GM21576 (cell line): ENCODE measurements at regions not wholly inside any gene's neighbourhood (a gene's known extent, or its start where the extent isn't known, plus 50 kb on each side); places are given as distances from the start of the nearest gene placed in this dataset.
"Not testable (repeated sequence)": the region's sequence is repeated elsewhere in the genome, so short reads cannot be mapped to it uniquely, and the experiment has no call there.

Experiments used
- ATAC-seq: cut with Tn5 transposase; IDR thresholded peaks from one replicate; pipeline ENCODE4 v1.9.1; 2021; ENCODE audit warnings: mild to moderate bottlenecking, moderate library complexity; ENCODE audit not compliant: unreplicated experiment

DNA sequence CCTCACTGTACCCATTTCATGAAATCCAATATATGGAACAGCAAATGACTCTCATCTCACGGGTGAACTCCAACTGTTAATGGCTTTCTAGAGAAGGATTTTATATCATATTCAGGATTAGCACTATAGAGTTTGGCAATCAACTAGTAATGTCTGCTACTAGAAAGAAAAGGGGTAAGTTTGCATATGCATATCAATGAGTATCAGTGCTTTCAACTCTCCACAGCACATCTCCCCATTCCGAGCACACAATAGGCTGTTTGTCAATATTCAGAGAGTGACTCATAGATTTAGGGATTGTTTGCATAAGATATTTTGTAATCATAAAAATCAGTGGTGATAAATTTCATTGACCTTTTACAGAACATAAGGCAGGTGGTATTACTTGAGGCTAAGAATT lies 163.2 kb upstream of the LMCD1 start:
- no peak for ATAC-seq

DNA sequence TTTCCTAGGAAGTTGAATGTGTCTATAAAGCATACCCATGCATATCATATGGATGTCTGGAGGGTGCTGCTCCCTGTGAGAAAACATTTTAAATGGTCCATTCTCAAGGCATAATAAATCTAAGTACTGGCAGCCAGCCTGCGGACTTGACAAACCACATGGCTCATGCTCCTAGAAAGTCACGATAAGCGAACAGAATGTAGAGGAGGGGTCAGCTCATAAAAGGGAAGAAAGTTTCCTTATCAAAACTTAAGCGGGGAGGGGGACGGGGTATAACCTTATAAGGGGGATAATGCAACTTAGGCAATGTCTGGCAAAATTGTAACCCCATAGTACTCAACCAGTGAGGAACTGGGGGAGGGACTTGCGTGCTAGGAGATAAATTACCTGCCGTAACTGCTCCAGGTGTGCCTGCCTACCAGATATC lies 159.8 kb upstream of the LMCD1 start:
- no peak for ATAC-seq

DNA sequence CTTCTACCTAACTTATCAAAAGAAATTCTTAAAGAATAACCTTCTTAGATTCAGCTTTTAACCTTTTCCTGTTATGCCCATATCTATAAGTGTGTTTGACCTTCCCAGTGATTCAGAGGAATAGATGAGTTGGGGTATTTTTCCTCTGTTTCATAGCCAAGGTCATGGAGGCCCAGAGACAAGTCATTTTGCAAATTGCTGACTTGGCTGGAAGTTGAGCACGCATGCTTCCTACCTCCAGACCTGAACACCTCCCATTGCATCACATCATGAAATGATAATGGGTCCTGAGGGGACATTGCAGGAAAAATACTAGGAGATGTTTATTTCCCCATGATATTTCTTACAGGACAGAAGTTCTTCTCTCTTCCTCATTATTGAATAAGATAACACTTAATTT lies 158.6 kb upstream of the LMCD1 start:
- no peak for ATAC-seq

DNA sequence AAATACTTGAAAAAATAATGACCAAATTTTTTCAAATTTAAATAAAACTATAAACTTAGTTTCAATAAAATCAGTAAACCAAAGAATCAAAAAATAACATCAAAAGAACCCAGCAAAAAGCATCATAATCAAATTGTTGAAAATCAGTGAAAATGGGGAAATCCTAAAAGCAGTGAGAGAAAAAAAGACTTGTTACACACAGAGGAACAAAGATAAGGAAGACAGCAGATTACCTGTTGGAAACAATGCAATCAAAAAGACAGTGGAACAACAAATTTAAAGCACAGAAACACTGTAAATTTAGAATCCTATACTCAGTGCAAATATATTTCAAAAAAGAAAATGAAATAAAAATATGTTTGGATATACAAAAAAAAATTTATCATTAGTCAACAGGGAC lies 156.2 kb upstream of the LMCD1 start:
- ATAC-seq: no peak

DNA sequence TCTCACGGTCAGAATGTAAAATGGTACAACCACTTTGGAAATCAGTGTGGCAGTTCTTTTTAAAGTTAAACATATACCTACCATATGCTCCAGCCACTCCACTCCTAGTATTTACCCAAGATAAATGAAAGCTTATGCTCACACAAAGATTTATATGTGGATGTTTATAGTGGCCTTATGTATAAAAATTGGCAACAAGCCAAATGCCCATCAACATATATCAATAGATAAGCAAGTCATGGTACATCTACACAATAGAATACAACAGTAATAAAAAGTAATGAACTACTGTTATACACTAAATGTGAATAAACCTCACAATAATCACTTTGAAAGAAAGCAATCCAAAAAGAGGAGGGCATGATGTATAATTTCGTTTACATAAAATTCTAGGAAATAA lies 153.5 kb upstream of the LMCD1 start:
- no peak for ATAC-seq

DNA sequence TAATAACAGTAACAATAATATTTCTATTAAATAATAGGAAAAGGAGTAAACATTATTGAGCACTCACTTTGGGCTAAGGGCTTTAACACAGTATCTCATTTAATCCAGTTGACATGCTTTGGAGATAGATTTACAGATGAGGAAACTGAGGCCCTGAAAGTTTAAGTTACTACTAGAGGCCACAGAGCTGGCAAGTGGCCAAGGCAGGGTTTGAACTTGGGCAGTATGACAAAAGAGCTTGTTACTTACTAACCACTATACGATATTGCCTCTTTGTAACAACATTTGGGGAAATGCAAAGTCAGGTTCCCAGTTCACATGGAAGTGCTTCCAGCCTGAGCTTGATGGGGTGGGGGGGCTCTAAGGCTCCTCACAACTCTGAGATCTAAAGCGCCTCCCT lies 149.1 kb upstream of the LMCD1 start:
- no peak for ATAC-seq

DNA sequence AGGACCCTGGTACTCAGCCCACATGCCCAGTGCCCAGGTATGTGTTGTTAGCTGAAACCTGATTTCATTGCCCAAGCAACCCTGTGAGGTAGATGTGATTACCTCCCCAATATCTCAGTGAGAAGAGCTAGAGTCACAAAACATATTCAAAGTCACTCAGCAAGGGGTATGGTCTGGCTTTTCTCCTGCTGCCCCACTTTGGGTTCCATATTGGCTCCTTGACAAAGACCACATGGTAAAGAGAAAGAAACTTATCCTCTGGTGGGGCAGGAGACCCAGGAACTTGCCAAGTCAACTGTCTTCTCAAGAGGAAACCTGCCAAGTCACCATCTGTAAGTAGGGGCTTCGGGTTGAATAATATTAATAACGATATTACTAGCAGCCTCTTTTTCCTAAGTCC lies 148.3 kb upstream of the LMCD1 start:
- no peak for ATAC-seq

DNA sequence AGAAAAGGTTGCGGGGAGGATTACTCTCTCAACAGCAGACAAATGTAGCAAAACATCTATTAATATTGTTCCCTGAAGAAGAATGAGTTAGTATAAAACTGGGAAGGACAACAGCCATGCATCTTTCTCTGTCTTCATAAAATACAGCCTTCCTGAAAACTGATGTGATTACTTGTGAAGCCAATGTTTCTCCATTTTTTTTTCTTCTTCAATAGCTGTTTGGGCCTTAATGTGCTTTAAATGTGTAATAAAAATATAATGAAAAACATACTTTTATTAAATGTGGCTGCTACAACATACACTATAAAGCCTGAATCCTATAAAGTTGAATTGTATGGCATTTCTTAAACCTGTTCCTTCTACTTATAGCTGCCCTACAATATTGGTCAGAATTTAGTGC lies 146.3 kb upstream of the LMCD1 start:
- no peak for ATAC-seq

DNA sequence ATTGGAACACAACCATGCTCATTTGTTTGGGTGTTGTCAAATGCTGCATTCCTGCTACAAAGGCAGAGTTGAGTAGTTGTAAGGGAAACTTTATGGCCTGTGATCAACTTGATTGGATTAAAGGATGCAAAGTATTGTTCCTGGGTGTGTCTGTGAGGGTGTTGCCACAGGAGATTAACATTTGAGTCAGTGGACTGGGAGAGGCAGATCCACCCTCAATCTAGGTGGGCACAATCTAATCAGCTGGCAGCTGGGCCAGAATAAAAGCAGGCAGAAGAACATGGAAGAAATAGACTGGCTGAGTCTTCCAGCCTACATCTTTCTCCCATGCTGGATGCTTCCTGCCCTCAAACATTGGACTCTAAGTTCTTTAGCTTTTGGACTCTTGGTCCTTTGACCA lies 145.6 kb upstream of the LMCD1 start:
- not testable (repeated sequence) for ATAC-seq

DNA sequence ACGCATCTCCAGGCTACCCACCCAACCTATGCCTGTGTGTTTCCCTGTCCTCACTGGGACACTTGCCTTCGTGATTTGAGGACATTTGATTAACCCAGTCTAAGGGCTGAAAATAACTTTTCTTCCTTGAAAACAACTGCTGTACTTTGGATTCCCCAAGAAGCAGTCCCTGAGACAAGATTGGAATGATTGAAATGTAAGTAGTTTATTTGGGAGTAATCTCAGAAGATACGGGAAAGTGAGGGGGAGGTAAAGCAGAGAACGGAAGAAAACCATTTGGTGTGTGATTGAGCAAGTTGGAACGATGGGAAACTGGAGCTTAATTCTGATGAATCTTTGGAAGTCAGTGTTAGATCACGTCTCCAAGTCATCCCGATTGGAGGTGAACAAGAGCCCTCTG lies 143.8 kb upstream of the LMCD1 start:
- no peak for ATAC-seq

DNA sequence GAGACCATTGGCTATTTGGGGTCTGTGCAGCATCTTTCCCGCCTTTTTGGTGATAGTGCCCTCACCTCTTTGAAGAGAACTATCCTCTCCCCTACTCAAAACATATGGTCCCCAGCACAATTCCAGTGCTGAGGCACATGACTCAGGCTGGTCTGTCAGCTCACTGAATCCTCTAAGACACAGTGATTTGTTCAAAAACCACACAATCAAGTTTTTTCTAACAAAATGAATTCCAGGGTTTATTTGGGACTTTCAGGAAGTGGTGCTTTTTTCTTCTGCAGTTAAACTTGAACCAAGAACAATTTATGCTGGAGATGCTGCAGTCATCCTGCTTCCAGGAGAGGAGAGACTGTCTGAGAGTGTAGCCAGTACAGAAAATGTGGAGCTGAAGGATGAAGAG lies 142.5 kb upstream of the LMCD1 start:
- ATAC-seq: no peak

DNA sequence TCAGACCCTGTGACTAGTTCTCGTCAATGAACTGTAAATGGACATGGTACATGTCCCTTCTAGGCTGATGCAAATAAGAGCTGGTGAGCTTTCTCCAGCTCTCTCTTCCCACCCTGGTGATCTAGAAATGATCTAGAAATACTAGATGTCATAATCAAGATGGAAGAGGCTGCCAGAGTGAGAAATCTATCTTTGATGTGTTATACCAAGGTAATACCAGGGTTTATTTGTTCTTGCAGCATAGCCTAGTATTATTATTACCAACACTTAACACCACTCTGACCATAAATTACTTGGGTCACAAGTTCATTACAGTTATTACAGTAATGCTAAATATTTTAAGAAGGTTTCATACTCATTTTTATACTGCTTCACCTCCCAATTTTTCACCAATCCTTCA lies 138.4 kb upstream of the LMCD1 start:
- ATAC-seq: no peak

DNA sequence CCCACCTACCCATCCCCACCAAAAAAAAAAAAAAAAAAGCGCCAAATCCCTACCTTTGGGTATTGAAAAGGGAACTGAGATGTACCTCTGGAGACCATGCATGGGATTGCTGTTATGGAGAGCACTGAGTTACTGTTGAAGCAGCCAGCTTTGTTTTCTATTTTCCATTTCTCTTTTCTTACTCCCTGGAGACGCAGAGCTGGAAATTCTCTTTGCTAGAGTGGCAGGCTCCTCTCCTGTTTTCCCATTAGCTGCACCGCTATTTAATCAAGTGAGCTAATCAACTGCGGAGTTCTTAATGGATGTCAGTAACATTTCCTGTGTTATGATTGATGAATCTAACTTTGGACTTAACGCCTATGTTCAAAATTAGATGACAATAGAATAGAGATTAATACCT lies 136.1 kb upstream of the LMCD1 start:
- ATAC-seq: no peak

DNA sequence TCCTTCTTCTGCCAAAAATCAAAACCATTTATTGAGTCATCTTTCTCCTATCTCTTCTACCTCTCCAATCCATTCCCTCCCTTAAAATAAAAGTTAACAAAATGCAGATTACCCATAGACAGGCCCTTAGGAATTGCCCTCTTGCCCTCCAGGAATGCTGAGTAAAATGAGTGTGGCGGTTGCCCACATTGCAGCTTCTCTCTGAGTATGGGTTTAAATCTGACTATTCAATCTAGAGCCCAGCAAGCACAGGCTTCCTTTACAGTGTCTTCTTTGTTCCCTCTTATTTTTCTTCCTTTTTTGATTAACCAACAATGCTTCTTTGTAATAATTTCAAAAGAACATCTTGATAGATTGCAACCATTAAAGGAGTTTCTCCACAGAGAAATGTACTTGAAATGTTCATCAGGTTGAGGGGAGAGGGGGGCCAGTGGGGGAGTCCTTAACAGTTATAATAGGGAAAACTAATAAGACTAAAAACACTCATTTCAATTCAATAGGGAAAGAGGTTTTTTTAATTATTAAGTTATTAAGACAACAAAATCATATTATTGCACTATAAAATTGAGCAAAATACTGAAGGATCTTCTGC lies 135.3 kb upstream of the LMCD1 start:
- no peak for ATAC-seq

DNA sequence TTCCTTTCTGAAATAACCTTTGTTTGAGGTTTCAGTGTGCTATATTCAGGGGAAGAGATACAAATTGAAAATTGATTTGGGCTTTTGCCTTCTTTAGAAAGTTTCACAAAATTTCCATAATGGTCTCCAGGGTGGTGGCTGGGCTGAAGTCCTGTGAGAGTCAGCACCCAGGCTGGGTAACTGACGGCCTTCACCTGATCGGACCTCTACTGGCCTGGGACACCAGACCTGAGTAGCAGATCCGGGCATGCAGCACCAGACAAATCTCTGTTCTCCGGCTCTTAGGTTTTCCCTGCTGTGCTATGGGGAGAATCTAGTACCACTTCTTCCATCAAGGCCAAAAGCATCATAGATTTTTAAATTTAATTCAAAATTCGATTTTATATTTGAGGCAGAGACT lies 133.0 kb upstream of the LMCD1 start:
- ATAC-seq: no peak

DNA sequence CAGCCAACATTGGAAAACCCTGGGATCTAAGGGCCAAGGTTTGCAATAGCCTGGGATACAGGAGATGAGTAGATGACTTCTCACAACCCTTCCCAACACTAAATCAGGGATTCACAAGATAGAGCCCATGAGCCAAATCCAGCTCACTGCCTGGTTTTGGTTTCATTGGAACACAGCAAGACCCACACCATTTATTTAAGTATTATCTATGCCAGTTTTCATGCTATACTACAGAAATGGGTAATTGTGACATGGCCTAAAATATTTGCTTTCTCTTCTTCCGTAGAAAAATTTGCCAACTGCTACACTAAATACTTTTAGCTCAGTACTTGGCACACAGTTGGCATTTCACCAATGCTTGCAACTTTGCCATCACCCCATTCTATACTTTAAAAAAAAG lies 132.0 kb upstream of the LMCD1 start:
- no peak for ATAC-seq

DNA sequence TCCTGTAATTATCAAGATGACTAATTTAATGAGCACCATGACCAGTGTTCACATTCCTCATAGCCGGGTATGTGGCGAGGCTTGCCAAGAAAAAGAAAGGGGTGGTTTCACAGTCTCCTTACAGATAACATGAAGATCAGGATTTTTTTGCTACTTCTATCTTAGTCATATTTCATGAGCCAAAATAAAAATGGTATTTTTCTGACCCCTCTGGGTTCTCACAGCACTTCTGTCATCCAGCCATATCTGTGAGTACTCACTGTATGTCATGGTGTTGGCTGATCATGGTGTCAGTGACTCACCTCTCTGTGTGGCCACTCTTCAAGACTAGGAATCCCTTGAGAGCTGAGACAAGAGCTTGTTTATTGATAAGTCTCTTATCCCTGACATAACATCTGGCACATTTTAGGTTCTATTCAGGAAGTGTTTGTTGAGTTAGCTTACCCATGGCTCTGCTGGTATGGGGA lies 130.5 kb upstream of the LMCD1 start:
- no peak for ATAC-seq

DNA sequence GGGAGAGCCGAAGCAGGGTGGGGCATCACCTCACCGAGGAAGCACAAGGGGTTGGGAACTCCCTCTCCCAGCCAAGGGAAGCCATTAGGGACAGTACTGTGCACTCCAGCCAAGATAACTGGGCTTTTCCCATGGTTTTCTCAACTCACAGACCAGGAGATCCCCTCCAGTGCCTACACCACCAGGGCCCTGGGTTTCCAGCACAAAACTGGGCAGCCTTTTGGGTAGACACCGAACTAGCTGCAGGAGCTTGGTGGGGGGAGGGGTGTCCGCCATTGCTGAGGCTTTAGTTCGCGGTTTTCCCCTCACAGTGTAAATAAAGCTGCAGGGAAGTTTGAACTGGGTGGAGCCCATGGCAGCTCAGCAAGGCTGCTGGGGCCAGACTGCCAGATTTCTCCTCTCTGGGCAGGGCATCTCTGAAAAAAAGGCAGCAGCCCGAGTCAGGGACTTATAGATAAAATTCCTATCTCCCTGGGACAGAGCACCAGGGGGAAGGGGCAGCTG lies 129.6 kb upstream of the LMCD1 start:
- ATAC-seq: no peak

DNA sequence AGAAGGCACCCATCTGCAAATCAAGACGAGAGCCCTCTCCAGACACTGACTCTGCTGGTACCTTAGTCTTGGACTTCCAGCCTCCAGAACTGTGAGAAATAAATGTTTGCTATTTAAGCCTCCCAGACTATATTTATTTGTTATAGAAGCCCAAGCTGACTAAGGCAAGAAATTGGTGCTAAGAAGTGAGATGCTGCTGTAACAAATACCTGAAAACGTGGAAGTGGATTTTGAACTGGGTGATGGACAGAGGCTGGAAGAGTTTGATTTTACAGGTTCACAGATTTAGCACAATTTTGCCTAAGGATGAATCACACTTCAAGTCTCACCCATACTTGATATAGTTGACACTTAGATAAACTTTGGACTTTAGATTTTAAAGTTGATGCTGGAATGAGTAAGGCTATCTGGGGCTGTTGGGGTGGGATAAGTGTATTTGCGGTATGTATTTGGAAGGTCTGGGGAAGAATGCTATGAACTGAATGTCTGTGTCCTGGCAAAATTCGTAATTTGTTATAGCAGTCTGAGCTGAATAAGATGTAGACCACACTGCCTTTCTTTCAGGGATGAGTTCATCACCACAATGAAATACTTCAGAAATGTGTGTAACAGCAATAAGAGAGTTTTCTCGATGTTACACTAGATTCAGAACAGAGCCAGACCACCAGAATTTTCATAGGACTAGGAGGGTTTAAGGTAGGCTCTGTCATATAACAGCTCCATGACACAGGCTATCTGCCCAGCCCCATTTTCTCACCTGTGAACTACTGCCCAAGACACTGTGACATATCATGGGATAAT lies 120.5 kb upstream of the LMCD1 start:
- no peak for ATAC-seq

DNA sequence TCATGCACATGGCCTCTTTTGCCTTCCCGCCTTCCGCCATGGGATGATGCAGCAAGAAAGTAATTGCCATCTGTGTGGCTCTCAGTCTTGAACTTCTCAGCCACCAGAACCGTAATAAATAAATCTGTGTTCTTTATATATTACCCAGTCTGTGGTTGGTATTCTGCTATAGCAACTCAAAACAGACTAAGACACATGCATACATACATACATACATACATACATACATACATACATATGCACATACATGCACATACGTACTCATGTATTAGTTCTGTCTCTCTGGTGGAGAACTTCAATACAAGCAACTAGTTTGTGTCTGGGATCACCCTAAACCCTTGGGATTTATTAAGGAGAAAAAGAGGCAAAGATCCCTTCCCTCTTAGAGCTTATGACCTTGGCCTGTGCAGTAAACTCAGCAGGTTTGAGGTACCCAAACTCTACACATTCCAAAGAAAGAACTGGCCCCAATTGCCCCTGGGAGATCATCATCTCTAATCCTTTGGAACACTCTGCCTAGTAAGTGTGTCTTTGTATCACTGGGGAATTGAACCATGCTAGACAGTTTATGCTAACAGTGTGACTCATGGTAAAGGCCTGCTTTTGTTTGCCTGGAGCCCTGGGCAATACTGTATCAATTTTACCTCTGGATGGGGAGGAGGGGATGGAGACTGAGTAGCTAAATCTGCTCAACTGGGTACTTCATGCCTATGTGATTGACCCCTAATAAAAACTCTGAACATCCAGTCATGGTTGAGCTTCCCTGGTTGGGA lies 115.6 kb upstream of the LMCD1 start:
- ATAC-seq: no peak

DNA sequence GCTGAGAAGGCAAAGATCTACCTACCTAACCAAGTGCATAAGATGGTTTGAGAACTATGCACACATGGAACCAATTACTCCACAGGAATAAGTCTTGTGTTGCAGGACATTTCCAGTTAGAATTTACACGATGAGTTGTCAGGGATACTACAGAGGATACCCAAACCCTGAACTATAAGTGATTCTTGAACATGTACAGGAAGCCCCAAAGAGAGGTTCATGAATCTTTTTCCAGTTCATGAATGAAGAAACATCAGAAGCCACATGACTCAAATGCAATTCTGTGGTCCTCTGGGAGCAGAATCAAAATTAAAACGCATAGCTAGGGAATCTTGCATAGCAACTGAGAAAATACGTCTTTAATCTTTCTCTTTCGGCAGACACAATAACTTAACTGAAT lies 114.1 kb upstream of the LMCD1 start:
- ATAC-seq: no peak

DNA sequence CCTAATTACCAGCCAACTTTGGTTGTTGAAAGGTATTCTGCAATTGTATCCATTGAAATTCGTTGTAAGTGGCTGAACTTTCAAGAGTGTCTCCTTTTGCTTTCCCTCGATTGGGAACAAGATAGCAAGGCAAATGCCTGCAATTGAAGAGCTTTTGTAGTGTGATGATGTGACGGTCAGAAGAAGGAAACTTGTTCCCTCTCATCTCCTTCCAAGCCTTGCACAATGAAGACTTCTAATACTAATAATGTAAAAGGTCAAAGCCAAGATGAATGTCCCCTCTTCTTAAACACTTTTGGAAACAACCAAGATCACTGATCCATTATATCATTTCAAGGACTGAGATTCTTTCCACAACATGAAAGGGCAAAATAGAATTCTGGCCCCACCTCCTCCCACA lies 101.9 kb upstream of the LMCD1 start:
- ATAC-seq: no peak
